ENCODE measurements at regions not wholly inside any gene's neighbourhood (a gene's known extent, or its start where the extent isn't known, plus 50 kb on each side); places are given as distances from the start of the nearest gene placed in this dataset.
"Not testable (repeated sequence)": the region's sequence is repeated elsewhere in the genome, so short reads cannot be mapped to it uniquely, and the experiment has no call there.

DNA sequence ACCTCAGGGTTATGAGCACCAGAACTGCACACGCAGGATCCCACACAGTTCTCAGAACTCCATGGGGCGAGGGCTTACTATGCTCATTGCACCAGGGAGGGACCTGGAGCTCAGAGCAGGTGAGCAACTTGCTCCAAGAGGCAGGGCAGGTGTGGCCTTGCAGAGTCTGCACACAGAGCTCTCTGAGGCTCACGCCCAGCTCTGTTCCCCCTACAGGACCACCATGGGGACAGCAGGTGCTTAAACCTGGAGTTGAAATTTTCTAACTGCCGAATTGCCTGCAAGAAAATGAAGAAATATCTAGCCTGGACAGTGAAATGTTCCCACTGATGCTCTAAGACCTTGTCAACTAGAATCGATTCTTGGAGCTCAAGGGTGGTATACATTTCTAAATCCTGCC lies 49.9 kb upstream of the MSMB start:
- H3K4me3 ChIP-seq; H3K9me3 ChIP-seq; H3K36me3 ChIP-seq; DNase-seq (ENCODE audit: low spot score in 2 of 2); H3K27me3 ChIP-seq; H3K27ac ChIP-seq; intact Hi-C loops (cut with DNase I); H3K4me1 ChIP-seq: not testable (repeated sequence)

- intact Hi-C loops (cut with DNase I): no loop called here
- H3K9me3 ChIP-seq: no peaks in the 10 kb centered on the region
- H3K27me3 ChIP-seq: no peaks in the 10 kb centered on the region
- H3K4me1 ChIP-seq: no peaks in the 10 kb centered on the region
- TF ChIP-seq, protein P1, sequence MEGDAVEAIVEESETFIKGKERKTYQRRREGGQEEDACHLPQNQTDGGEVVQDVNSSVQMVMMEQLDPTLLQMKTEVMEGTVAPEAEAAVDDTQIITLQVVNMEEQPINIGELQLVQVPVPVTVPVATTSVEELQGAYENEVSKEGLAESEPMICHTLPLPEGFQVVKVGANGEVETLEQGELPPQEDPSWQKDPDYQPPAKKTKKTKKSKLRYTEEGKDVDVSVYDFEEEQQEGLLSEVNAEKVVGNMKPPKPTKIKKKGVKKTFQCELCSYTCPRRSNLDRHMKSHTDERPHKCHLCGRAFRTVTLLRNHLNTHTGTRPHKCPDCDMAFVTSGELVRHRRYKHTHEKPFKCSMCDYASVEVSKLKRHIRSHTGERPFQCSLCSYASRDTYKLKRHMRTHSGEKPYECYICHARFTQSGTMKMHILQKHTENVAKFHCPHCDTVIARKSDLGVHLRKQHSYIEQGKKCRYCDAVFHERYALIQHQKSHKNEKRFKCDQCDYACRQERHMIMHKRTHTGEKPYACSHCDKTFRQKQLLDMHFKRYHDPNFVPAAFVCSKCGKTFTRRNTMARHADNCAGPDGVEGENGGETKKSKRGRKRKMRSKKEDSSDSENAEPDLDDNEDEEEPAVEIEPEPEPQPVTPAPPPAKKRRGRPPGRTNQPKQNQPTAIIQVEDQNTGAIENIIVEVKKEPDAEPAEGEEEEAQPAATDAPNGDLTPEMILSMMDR (IDR thresholded peaks at IDR 0.05): no peak
- H3K4me3 ChIP-seq: no peak overlapping the region
- no peak overlapping the region for H3K27ac ChIP-seq
- no peaks in the 10 kb centered on the region for H3K36me3 ChIP-seq
- DNase-seq (ENCODE audit: low spot score in 2 of 2): no peak
Observed at GRCh38 chr10:46096446-46096845, 50.4 kb upstream of the MSMB start.

DNA sequence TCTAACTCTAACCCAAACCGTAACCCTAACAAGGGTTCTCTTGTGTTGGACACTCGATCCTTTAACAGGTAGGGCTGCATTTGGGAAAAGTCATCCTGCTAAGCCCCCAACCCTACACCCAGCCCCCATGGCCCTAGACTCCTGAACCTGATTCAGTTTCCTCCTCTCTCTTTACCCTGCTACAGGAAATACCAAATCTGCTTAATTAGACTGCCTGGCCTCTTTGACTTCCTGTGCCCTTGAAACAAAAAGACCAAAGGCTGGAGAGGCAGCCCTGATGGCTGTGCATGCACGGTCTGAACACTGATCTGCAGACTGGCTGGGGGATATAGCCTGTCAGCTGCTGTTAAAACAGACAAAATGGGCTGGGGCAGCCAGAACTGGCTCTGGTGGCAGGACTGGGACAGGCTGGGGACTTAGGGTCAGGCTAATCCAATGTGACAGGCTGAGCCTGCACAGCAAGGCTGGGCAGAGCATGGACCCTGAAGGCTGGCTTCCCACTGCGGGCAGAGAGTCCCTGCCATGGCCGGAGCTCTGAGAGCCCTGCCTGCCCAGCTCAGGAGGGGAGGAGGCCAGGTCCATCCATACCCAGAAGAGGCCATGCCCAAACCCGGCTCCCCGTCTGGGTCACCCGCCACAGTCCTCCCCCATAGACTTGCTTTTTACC lies 51.0 kb upstream of the MSMB start:
- Histone ChIP-seq H3K4me1 (no peaks in the 10 kb centered on the region), H3K27ac (no peak overlapping the region), H3K27me3 (no peaks in the 10 kb centered on the region), H3K36me3 (no peaks in the 10 kb centered on the region), H3K4me3 (no peak overlapping the region), H3K9me3 (no peaks in the 10 kb centered on the region)
- no peak for DNase-seq (ENCODE audit: low spot score in 2 of 2)
- intact Hi-C loops (cut with DNase I): no loop called here
- TF ChIP-seq, protein P1 (IDR thresholded peaks at IDR 0.05): no peak

- TF ChIP-seq, protein P1 (IDR thresholded peaks at IDR 0.05): no peak
- no peak for DNase-seq (ENCODE audit: low spot score in 2 of 2)
- no peaks in the 10 kb centered on the region for H3K27me3 ChIP-seq
- intact Hi-C loops (cut with DNase I): no loop called here
- no peak overlapping the region for H3K4me3 ChIP-seq
- H3K27ac ChIP-seq: no peak overlapping the region
- no peaks in the 10 kb centered on the region for H3K9me3 ChIP-seq
- no peaks in the 10 kb centered on the region for H3K36me3 ChIP-seq
- no peaks in the 10 kb centered on the region for H3K4me1 ChIP-seq
Observed at GRCh38 chr10:46097576-46098317, 51.7 kb upstream of the MSMB start.

DNA sequence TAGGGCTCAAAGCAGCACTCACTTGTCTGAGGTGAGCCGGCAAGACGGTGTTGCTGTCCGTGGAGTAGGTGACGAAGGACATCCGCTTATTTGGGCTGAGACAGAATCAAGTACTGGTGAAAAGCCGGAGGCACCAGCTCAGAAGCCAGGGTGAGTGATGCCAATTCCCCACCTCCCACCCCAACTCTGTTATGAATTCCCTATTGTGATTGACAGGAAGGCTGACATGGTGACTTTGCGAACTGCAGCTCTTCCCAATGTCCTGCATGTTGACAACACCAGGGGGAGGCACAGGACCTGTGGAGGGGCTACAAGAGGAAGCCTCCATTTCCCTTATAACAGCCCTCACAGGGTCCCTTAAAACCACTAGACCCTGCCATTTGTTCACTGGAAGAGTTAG lies 52.3 kb upstream of the MSMB start:
- no peak overlapping the region for H3K4me3 ChIP-seq
- H3K4me1 ChIP-seq: no peaks in the 10 kb centered on the region
- no peaks in the 10 kb centered on the region for H3K27me3 ChIP-seq
- no peaks in the 10 kb centered on the region for H3K36me3 ChIP-seq
- TF ChIP-seq, protein P1 (IDR thresholded peaks at IDR 0.05): no peak
- intact Hi-C loops (cut with DNase I): no loop called here
- H3K9me3 ChIP-seq: no peaks in the 10 kb centered on the region
- H3K27ac ChIP-seq: no peak overlapping the region
- no peak for DNase-seq (ENCODE audit: low spot score in 2 of 2)

- H3K9me3 ChIP-seq; H3K4me1 ChIP-seq; H3K27ac ChIP-seq; H3K27me3 ChIP-seq; H3K4me3 ChIP-seq; intact Hi-C loops (cut with DNase I); DNase-seq (ENCODE audit: low spot score in 2 of 2); H3K36me3 ChIP-seq: not testable (repeated sequence)
Observed at GRCh38 chr10:46098925-46099324, 52.9 kb upstream of the MSMB start.

Data from ascending aorta (tissue), 2 donors.